ENCODE measurements at regions not wholly inside any gene's neighbourhood (a gene's known extent, or its start where the extent isn't known, plus 50 kb on each side); places are given as distances from the start of the nearest gene placed in this dataset.
"Not testable (repeated sequence)": the region's sequence is repeated elsewhere in the genome, so short reads cannot be mapped to it uniquely, and the experiment has no call there.

DNA sequence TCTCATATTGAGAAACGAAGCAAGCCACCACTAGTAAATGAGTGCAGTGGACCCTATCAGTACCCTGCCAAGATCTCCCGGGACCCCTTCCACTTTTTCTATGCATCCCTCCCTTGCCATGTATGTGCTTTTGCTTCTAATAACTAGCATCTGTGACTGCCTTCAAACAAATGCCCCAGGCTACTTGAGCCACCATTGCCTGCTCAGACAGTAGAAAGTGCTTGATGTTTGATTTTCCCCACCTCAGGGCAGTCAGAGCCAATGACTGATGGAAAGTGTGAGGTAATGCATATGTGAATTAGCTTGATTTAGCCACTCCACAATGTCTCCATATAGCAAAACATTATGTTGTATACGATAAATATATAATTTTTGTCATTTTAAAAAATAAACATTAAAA, 797.3 kb upstream of the ACO1 start:
- no peak for DNase-seq

DNA sequence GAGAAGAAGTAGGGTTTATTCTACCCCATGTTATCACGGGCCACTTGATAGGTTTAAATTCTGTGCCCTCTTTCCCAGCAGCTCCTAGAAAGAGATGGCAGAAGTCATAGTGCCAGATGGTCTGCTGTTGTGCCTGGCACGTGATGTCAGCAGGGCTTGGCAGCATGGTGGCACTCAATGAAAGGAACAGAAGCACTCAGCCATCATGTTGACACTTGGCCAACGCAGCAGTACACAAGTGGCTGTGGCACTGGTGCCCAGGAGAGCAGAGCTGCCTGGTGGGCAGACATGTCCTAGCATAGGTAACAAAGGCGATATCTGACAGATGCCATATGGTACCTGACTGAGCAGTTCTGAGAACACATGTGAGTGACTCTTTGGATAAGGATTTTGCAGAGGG, 796.4 kb upstream of the ACO1 start:
- DNase-seq: no peak

DNA sequence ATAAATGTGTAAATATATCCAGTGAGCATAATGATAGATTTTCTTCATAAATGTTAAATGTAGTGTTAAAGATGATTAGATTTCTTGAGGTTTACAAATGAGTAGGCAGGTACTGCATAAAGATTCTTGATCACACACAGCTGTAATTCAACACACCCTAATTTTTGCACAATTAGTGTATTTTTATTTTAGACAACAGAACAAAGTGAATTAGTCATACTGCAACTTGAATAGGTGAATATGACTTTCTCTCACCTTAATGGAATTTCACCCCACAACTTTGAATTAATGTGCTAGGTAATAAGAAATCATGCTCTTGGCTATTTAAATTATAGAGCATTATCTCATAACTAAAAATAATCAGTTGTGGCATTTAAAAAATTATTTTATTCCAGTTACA, 795.7 kb upstream of the ACO1 start:
- DNase-seq: no peak

DNA sequence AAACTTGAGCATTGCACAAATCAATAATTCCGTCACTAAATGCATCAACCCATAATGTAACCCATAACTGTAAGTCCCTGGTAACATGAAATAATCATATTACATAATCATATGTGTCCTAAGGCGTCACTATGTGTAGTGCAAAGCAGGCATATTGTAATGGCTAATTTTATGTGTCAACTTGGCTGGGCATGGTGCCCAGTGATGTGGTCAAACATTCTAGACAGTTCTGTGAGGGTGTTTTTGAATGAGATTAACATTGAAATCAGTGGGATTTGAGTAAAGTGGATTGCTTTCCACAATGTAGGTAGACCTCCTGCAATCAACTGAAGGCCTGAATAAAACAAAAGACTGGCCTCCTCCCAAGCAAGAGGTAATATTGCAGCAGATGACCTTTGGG, 794.4 kb upstream of the ACO1 start:
- no peak for DNase-seq

GRCh38 chr9:31597086-31597485, 787.4 kb upstream of the ACO1 start:
- DNase-seq: not testable (repeated sequence)

GRCh38 chr9:31597977-31598376, 786.5 kb upstream of the ACO1 start:
- no peak for DNase-seq

DNA sequence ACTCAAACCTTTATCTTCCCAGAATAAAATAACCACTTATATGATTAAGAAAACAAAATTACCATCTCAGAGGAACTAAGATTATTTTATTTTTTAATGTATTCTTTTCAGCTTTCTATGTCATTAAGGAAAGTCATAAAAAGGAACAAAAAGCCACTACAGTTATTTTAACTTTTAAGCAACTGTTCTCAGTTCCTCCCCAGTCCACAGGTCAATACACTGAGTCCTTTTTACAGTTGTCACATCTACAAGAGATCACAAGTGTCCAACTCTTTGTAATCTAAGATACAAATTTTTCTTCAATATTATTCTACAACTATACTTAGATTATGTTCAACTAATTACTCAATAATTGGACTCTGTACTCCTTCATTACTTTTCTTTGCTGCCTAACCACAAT, 782.8 kb upstream of the ACO1 start:
- DNase-seq: no peak

DNA sequence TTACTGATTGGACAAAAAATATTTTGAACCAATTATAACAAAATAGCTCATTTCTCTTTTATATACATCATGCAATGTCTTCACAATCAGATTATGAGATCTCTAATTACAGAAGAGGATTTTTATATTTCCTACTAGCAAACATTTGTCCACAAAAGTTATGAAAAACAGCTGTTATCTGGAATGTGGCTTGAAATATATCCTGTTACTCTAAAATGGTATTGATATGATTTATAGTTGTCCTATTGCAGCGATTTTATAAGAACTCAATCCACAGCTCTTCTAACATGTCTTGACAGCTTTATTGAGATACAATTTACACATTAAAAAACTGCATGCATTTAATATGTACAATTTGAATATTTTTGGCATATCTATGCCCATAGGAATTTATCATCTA, 779.9 kb upstream of the ACO1 start:
- DNase-seq: no peak

DNA sequence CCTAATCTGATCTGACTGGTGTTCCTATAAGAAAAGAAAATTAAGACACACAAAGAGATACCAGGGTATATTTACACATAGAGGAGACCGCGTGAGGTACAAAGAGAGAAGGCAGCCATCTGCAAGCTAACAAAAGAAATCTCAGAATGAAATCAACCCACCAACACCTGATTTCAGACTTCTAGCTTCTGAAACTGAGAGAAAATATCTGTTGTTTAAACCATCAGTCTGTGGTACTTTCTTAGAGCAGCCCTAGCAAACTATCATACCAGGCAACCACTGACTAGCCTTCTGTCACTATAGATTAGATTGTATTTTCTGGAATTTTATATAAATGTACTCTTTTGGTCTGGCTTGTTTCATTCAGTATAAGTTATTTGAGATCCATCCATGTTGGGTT, 779.3 kb upstream of the ACO1 start:
- DNase-seq: no peak

DNA sequence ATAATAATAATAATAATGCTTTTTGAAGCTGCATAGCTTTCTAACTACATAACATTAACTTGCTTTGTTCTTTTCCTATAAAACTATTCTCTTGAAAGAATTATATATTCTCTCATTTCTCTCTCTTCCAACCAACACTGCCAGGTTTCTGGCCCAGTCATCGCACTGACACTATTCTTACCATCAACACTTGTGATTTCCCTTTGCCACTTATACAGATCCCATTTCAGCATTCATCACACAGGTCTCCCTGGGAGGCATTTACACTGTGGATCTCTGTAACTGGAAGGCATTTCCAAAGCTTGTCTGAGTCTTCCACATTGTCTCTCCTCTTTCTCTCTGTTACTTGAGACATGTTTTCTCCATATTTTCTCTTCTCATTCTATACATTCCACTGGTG, 777.8 kb upstream of the ACO1 start:
- no peak for DNase-seq

DNA sequence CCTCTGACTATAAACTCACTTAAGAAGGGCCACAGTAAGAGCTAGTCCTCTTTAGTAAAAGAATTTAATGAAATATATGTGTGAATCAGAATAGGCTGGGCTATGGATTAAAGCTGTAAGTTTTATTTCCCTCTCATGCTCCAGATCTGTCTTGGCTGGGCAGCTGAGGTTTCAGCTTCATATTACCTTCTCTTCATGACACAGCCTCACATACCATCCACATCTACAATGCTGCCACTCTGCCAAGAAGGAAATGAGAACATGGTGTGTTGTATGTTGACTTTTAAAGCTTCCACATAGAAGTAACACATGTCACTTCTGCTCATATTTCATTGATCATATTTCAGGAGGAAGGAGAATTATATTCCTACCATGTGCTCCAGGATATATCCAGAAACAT, 776.0 kb upstream of the ACO1 start:
- no peak for DNase-seq

- DNase-seq: no peak
These were observed 775.6 kb upstream of the ACO1 start for GRCh38 chr9:31608881-31609280.

GRCh38 chr9:31612336-31613030, 772.0 kb upstream of the ACO1 start:
- no peak for DNase-seq

DNA sequence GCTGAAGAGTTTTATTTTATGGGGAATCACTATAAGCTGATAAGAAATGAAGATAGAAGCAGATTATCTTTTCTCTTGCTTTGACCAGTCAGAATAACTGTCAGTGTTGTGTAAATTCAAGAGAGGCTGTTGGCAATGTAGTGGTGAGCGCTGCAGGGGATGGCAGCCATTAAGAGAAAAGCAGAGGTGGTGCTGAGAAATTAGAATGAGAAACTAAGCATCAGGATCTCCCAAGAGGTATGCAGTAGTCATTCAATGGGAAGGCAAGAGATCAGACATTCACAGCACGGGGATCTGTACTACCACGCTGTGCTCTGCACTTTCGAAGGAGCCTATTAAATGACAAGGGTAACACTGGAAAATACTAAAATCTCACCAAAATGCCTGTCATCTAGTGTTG, 768.5 kb upstream of the ACO1 start:
- DNase-seq: no peak

GRCh38 chr9:31623511-31623910, 760.9 kb upstream of the ACO1 start:
- DNase-seq: no peak

GRCh38 chr9:31629292-31629691, 755.2 kb upstream of the ACO1 start:
- no peak for DNase-seq

GRCh38 chr9:31637265-31637664, 747.2 kb upstream of the ACO1 start:
- DNase-seq: no peak

- no peak for DNase-seq
These were observed 746.6 kb upstream of the ACO1 start for GRCh38 chr9:31637861-31638260.

- DNase-seq: no peak
These were observed 745.0 kb upstream of the ACO1 start for GRCh38 chr9:31639451-31639850.

GRCh38 chr9:31669311-31669710, 715.1 kb upstream of the ACO1 start:
- no peak for DNase-seq

DNA sequence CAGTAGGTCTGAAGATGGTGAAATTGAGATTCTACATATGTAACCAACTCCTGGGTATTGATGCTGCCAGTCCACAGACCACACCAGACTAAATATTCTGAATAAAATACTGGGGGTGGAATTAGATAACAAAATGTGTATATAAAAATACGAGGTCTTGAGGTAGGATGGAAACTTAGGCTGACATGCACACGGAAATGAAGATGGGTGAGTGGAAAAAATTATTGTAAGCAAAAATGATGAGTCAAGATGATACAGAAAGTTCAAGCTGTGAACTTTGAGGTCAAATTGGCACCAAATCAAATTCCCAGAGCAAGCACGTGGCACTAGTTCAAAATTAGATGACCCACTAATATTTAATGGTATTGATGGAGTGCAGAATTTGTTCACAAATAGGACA, 713.4 kb upstream of the ACO1 start:
- no peak for DNase-seq

DNA sequence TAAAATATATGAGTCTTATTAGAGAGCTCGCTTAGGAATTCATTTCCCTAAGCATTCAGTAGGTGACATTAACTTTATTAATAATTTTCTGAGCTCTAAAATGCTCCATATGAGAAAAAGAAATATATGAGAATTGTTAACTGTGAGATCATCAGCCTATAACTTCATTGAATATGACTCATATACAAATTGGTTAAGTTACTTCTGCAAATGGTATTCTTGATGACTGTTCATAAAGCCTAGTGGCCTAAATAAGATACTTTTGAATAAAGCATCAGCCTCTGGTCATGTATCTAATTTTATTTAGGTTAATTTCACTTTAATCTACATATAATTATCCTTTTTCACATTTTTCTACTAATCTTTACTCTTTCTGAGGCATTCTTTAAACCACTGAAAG, 710.2 kb upstream of the ACO1 start:
- no peak for DNase-seq

DNA sequence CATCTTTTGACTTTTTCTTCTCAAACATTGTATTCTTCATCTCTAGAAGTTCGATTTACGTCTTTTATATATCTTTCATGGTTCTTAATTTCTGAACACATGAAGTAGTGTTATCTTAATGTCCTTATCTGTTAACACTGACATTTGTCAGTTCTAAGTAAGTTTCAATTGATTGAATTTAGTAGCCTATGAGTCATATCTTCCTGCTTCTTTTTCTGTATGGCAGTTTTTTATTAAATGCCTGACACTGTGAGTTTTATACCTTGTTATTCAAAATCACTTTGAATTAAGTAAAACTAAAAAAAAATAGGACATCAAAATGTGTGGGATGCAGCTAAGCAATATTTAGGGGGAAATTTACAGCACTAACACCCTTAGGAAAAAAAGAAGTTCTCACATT, 707.0 kb upstream of the ACO1 start:
- DNase-seq: no peak

DNA sequence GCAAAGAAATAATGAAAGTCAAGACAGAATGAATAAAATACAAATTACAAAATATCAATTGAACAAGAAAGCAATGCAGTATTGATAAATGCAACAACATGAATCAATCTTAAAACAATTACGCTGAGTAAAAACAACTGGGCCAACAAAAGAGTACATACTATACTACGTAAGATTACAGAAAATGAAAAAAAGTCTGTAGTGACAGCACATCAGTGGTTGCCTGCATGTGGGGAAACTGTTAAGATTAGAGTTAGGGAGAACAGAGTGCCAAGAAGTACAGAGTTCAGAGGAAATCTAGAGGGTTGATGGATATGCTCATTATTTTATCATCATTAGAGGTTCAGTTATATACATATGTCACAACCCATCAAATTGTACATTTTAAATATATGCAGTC, 706.6 kb upstream of the ACO1 start:
- no peak for DNase-seq

GRCh38 chr9:31683116-31683515, 701.3 kb upstream of the ACO1 start:
- no peak for DNase-seq

DNA sequence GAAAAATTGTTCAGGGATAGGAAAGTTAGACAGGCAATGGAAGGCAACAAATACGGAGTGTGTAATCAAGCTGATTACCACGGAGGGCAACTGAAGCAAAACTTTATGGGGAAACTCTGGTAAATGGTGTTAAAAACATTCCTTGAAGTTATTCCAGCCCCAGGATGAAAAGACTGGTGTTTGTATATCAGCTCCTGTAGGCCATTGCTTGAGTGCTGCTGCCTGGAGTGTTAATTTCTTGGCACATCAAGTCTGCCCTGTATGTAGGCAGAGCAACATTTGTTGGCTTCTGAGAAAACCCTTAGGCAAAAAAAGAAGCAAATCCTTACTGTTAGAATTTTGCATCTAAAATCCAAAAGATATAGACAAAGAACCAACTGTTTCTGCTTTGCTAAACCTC, 686.5 kb upstream of the ACO1 start:
- no peak for DNase-seq

Measured in right forelimb (tissue), 1 donor.